ENCODE measurements at regions not wholly inside any gene's neighbourhood (a gene's known extent, or its start where the extent isn't known, plus 50 kb on each side); places are given as distances from the start of the nearest gene placed in this dataset.
A peak's percentile ranks its signal among the peaks of the same experiment; 100 is the strongest.
"Not testable (repeated sequence)": the region's sequence is repeated elsewhere in the genome, so short reads cannot be mapped to it uniquely, and the experiment has no call there.

DNA sequence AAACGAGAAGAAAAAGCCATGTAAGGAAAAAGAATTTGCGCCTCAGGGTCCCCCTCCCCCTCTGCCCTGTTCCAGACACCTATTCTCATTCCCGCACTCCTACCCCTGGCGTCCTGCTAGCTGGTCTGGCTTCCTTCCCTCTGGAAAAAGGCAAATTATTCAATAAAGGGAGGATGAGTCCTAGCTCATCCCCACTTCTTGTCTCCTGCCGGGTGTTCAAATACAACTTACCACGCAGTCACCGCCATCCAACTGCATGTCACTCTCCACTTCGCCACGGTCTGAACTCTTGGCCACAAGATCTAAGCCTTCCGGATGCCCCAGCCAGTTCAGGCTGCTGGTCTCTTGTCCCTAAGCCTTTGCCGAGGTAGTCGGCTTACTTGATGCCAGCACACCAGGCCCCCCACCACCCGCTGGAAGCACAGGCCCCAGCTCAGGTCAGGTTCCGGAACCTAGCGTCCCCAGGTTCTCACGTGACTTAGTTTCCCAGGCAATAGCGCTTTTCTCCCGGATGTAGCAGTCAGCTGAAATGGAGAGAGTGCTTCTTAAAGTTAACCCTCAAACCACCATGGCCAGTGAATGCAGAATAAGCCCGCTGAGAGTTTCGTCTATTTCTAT is 209.6 kb upstream of the SPIN4 start:
- H3K27me3 ChIP-seq (replicated peaks): no peaks in the 10 kb centered on the region
- in situ Hi-C loops (cut with HindIII; ENCODE audit: low pct_ligation_motif_present, low sequenced_read_pairs): no loop called here
- H3K27ac ChIP-seq: peak overlapping the region; percentile 78
- H3K4me3 ChIP-seq (ENCODE audit: low read depth, low read length): peak overlapping the region; percentile 77
- H3K36me3 ChIP-seq (replicated peaks): no peaks in the 10 kb centered on the region
- DNase-seq: peak; percentile 69
- TF ChIP-seq, protein P1, sequence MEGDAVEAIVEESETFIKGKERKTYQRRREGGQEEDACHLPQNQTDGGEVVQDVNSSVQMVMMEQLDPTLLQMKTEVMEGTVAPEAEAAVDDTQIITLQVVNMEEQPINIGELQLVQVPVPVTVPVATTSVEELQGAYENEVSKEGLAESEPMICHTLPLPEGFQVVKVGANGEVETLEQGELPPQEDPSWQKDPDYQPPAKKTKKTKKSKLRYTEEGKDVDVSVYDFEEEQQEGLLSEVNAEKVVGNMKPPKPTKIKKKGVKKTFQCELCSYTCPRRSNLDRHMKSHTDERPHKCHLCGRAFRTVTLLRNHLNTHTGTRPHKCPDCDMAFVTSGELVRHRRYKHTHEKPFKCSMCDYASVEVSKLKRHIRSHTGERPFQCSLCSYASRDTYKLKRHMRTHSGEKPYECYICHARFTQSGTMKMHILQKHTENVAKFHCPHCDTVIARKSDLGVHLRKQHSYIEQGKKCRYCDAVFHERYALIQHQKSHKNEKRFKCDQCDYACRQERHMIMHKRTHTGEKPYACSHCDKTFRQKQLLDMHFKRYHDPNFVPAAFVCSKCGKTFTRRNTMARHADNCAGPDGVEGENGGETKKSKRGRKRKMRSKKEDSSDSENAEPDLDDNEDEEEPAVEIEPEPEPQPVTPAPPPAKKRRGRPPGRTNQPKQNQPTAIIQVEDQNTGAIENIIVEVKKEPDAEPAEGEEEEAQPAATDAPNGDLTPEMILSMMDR (IDR thresholded peaks at IDR 0.05; ENCODE audit: low read depth, low read length, missing control alignments): no peak

DNA sequence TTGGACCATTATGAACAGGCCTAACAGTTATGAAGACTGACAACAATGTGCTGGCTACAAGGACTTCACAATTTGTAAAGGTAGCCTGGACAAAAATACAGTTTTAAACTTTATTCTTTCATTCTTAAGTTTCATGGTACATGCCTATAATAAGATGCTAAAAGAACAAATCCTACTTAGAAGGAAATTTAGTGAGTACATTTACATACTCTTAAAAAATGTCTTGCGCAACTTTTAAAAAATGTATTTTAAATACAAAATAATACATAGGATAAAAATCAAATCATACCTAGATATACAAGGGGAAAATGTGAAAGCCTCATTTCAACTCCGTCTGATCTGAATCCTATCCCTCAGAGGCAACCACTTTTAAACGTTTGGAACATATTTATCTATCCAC is 200.7 kb upstream of the SPIN4 start:
- DNase-seq: no peak
- Histone ChIP-seq H3K27me3 (replicated peaks) (no peaks in the 10 kb centered on the region), H3K4me3 (ENCODE audit: low read depth, low read length) (no peak overlapping the region), H3K27ac (no peak overlapping the region), H3K36me3 (replicated peaks) (no peaks in the 10 kb centered on the region)
- in situ Hi-C loops (cut with HindIII; ENCODE audit: low pct_ligation_motif_present, low sequenced_read_pairs): no loop called here
- TF ChIP-seq, protein P1 (IDR thresholded peaks at IDR 0.05; ENCODE audit: low read depth, low read length, missing control alignments): no peak

DNA sequence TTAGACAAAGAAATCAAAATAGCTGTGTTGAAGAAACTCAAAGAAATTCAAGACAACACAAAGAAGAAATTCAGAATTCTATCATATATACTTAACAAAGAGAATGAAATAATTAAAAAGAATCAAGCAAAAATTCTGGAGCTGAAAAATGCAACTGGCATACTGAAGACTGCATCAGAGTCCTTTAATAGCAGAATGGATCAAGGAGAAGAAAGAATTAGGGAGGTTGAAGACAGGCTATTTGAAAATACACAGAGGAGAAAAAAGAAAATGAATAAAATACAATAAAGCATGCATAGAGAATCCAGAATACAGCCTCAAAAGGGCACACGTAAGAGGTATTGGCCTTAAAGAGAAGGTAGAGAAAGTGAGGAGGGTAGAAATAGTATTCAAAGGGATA is 179.5 kb upstream of the SPIN4 start:
- in situ Hi-C loops (cut with HindIII; ENCODE audit: low pct_ligation_motif_present, low sequenced_read_pairs): no loop called here
- H3K4me3 ChIP-seq (ENCODE audit: low read depth, low read length): no peak overlapping the region
- no peak overlapping the region for H3K27ac ChIP-seq
- H3K27me3 ChIP-seq (replicated peaks): no peaks in the 10 kb centered on the region
- no peak for DNase-seq
- no peaks in the 10 kb centered on the region for H3K36me3 ChIP-seq (replicated peaks)
- TF ChIP-seq, protein P1 (IDR thresholded peaks at IDR 0.05; ENCODE audit: low read depth, low read length, missing control alignments): no peak

DNA sequence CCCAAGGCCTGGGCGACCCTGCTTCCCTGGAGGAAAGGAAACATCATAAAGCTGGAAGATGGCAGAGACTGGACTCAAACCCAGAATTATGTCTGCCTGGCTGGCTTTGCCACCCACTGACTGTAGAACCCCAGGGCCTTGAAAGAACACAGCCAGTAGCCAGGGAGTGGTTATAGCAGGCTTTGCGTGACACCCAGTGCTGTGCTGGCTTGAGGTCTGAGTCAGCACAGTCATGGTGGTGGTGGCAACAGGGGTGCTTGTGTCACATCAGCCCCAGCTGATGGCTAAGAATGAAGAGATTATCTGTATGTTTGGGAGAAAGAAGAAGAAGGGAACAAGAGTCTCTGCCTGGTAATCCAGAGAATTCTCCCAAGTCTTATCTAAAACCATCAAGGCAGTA is 178.8 kb upstream of the SPIN4 start:
- no peaks in the 10 kb centered on the region for H3K36me3 ChIP-seq (replicated peaks)
- no peak for DNase-seq
- no peak overlapping the region for H3K27ac ChIP-seq
- TF ChIP-seq, protein P1 (IDR thresholded peaks at IDR 0.05; ENCODE audit: low read depth, low read length, missing control alignments): no peak
- H3K27me3 ChIP-seq (replicated peaks): no peaks in the 10 kb centered on the region
- in situ Hi-C loops (cut with HindIII; ENCODE audit: low pct_ligation_motif_present, low sequenced_read_pairs): no loop called here
- H3K4me3 ChIP-seq (ENCODE audit: low read depth, low read length): no peak overlapping the region

DNA sequence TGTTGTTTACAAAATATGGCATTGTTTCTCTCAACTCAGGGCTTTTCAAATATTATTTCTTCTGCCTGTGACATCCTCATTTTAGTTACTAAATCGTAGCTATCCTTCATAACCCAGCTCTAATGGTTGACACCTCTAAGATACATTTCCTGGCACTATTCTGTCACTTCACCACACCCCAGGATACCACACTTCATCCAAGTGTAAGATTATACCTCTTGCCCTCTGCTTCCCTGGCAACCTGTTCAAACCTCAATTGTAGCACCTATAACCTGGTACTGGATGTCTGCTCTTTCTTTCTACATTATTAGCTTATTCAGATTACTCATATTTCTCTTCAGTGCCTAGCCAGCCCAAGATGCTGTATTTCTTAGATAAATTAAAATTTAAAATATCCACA is 175.7 kb upstream of the SPIN4 start:
- in situ Hi-C loops (cut with HindIII; ENCODE audit: low pct_ligation_motif_present, low sequenced_read_pairs): no loop called here
- H3K27ac ChIP-seq: no peak overlapping the region
- H3K27me3 ChIP-seq (replicated peaks): no peaks in the 10 kb centered on the region
- no peak for DNase-seq
- no peak overlapping the region for H3K4me3 ChIP-seq (ENCODE audit: low read depth, low read length)
- H3K36me3 ChIP-seq (replicated peaks): no peaks in the 10 kb centered on the region
- TF ChIP-seq, protein P1 (IDR thresholded peaks at IDR 0.05; ENCODE audit: low read depth, low read length, missing control alignments): no peak

DNA sequence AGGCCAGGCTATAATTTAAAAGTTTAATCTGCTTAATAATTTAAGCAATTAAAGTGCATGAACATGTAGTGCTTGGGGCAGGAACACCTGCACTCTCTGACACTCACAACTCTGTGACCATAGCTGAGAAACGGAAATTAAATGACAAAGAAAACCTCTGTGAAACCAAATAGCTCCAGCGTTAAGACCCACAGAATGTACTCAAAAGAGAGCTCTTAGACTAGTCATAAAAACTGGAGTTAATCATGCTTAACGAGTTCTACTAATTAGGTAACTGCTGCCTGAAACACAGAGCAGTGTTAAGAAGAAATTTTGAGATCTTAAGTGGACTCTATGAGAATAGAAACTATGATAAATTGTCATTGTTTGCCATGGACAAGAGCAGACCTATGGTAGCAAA is 174.4 kb upstream of the SPIN4 start:
- no peak overlapping the region for H3K4me3 ChIP-seq (ENCODE audit: low read depth, low read length)
- no peaks in the 10 kb centered on the region for H3K36me3 ChIP-seq (replicated peaks)
- DNase-seq: no peak
- in situ Hi-C loops (cut with HindIII; ENCODE audit: low pct_ligation_motif_present, low sequenced_read_pairs): no loop called here
- H3K27ac ChIP-seq: no peak overlapping the region
- TF ChIP-seq, protein P1 (IDR thresholded peaks at IDR 0.05; ENCODE audit: low read depth, low read length, missing control alignments): no peak
- no peaks in the 10 kb centered on the region for H3K27me3 ChIP-seq (replicated peaks)

DNA sequence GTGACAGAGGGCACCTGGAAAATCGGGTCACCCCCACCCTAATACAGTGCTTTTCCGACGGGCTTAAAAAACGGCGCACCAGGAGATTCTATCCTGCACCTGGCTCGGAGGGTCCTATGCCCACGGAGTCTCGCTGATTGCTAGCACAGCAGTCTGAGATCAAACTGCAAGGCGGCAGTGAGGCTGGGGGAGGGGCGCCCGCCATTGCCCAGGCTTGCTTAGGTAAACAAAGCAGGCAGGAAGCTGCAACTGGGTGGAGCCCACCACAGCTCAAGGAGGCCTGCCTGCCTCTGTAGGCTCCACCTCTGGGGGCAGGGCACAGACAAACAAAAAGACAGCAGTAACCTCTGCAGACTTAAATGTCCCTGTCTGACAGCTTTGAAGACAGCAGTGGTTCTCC is 168.2 kb upstream of the SPIN4 start:
- H3K36me3 ChIP-seq (replicated peaks); DNase-seq; H3K4me3 ChIP-seq (ENCODE audit: low read depth, low read length); in situ Hi-C loops (cut with HindIII; ENCODE audit: low pct_ligation_motif_present, low sequenced_read_pairs); H3K27ac ChIP-seq; H3K27me3 ChIP-seq (replicated peaks): not testable (repeated sequence)

All from brain microvascular endothelial cell (primary cell).